Adipocyte (in vitro differentiated cells): ENCODE measurements at regions not wholly inside any gene's neighbourhood (a gene's known extent, or its start where the extent isn't known, plus 50 kb on each side); places are given as distances from the start of the nearest gene placed in this dataset.

Experiments used
- DNase-seq: peaks from one replicate; pipeline ENCODE4 v3.0.0-alpha.2; 2015; ENCODE audit warnings: low read depth
- H3K27me3 ChIP-seq: replicated peaks from 2 replicates; pipeline ENCODE4 v1.7.0; 2013; ENCODE audit warnings: mild to moderate bottlenecking, low read length, moderate library complexity; ENCODE audit not compliant: control insufficient read depth, insufficient read depth
- H3K36me3 ChIP-seq: 2 replicates; pipeline ENCODE4 v1.7.0; 2013; ENCODE audit warnings: low read length, mild to moderate bottlenecking, moderate library complexity; ENCODE audit not compliant: control insufficient read depth, insufficient read depth, severe bottlenecking
- H3K4me1 ChIP-seq: 2 replicates; pipeline ENCODE4 v1.7.0; 2013; ENCODE audit warnings: mild to moderate bottlenecking, low read length, moderate library complexity; ENCODE audit not compliant: control insufficient read depth, insufficient read depth
- H3K4me3 ChIP-seq: 2 replicates; pipeline ENCODE4 v1.7.0; 2013; ENCODE audit warnings: mild to moderate bottlenecking, low read length, moderate library complexity
- H3K9ac ChIP-seq: 2 replicates; pipeline ENCODE4 v1.7.0; 2013; ENCODE audit warnings: mild to moderate bottlenecking, low read length, moderate library complexity
- H3K9me3 ChIP-seq: 2 replicates; pipeline ENCODE4 v1.7.0; 2013; ENCODE audit warnings: mild to moderate bottlenecking, low read length, moderate library complexity; ENCODE audit not compliant: control insufficient read depth

DNA sequence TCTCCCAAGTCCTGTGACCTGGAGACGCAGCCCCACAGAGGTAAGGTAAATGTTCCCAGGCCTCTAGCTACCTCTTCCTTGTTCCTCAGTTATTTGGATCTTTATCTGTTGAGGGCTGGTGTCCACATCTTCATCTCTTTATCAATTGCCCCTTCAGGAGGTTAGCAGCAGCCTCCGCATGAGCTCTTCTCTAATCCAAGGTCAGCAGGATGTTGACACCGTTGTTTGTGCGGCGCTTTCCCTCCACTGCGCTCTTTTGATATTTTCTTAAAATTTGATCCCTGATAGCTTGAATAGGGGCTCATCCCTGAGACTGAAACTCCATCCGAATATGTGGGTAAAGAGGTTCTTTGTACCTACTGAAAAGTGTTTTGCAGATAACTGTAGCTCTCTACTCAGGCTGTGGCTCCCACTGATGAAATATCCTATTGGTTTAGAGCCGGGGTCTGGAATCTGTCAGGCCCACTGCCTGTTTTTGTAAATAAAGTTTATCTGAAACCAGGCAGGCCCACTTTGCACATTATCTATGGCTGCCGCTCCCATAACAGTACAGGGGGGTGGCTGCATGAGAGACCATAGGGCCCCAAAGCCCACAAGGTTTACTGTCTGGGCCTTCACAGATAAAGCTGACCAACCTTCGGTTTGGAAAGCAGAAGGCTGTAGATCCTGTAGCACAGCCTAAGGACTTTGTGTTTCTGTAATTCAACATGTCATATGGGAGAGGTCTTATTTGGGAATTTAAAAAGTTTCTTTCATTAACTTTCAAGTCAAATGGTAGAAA lies 362.6 kb downstream of the QKI start:
- no peaks in the 10 kb centered on the region for H3K27me3 ChIP-seq
- no peaks in the 10 kb centered on the region for H3K36me3 ChIP-seq
- H3K9me3 ChIP-seq, result no peaks in the 10 kb centered on the region
- H3K4me3 ChIP-seq, result no peak overlapping the region
- DNase-seq, result no peak
- H3K4me1 ChIP-seq, result no peaks in the 10 kb centered on the region
- no peak overlapping the region for H3K9ac ChIP-seq

DNA sequence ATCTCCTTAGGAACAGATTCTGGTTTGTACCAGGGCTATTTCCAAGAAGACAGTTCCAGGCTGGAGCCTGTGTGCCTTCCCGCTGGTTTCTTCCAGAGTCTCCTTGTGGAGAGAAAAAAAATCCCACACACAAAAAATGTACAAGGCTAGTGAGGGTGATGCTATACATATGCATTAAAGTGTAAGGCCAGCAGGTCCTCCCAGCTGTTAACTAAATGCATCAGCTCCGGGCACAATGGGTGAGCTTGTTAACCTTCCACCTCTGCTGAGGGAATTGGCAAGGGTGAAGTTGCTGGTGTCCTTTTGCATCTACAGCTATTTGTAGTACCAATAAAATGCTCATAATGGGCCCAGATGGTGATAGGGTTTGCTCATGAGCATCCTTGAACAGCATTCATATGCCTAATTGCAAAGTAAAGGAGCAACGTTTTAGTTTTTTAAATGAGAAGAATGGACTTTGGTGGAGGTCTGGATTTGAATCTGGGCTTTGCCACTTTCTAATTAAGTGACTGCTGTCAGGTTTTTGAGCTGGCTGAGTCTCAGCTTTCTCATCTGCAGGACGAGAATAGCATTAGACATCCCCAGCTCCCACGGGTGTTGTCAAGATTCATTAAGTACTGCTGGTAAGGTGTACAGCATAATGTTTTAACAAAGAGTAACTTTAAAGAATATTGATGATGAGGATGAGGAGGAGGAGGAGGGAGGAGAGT lies 361.8 kb downstream of the QKI start:
- no peaks in the 10 kb centered on the region for H3K36me3 ChIP-seq
- no peaks in the 10 kb centered on the region for H3K9me3 ChIP-seq
- H3K4me3 ChIP-seq, result no peak overlapping the region
- DNase-seq, result no peak
- no peaks in the 10 kb centered on the region for H3K4me1 ChIP-seq
- H3K27me3 ChIP-seq, result no peaks in the 10 kb centered on the region
- no peak overlapping the region for H3K9ac ChIP-seq

DNA sequence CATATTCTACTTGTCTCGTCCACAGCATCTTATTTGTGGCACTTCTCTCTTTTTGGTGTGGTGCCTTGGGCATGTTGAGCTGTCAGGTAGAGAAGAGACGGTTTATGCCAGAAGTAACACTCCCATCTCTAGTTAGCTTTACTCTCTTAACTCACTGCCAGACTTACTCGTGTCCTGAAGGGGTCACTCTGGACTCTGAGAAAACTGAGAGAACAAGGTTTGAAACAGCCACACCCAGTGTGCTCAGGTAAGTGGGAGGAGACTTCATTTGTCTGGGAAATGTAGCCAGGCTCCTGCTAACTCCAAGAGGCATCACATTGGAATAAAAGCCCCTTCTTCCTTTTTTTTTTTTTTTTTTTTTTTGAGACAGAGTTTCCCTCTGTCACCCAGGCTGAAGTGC lies 360.8 kb downstream of the QKI start:
- Histone ChIP-seq H3K36me3 (no peaks in the 10 kb centered on the region), H3K4me3 (no peak overlapping the region), H3K4me1 (no peaks in the 10 kb centered on the region), H3K9ac (no peak overlapping the region), H3K9me3 (no peaks in the 10 kb centered on the region), H3K27me3 (no peaks in the 10 kb centered on the region)
- no peak for DNase-seq

DNA sequence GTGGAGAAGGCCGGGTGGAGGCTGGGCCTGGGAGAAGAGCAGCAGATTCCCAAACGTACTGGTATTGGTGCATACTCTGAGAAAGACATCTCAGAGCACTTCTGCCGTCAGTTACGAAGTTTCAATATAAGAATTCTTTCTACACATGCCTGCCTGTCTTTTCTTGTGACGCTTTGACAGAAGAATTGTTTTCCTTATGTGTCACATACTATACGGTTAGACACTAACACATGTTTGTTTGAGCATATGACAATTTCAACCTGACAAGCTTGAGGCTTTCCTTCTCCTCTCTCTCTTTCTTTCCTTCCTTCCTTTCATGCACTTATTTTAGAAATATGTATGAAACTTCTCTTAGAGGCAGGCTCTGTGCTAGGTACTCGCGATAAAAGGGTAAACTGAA lies 360.0 kb downstream of the QKI start:
- Histone ChIP-seq H3K36me3 (no peaks in the 10 kb centered on the region), H3K9me3 (no peaks in the 10 kb centered on the region), H3K4me1 (no peaks in the 10 kb centered on the region), H3K27me3 (no peaks in the 10 kb centered on the region), H3K9ac (no peak overlapping the region), H3K4me3 (no peak overlapping the region)
- no peak for DNase-seq

DNA sequence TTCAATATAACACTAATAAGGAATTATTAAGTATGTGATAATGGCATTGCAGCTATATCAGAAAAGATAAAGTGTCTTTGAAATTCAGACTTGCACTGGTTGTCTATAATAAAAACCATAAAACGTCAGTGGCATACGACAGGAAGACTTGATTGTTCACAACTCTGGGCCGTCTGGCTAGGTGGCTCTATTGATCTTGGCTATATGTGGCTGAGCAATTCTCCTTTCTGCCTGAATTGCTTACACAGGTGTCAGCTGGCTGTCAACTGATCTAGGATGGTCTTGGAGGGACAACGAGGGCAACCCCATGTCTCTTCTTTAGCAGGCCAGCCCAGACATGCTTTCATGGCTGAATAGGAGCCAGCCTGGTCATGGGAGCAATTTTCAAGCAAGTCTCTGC lies 359.1 kb downstream of the QKI start:
- Histone ChIP-seq H3K36me3 (no peaks in the 10 kb centered on the region), H3K9ac (no peak overlapping the region), H3K9me3 (no peaks in the 10 kb centered on the region), H3K27me3 (no peaks in the 10 kb centered on the region), H3K4me3 (no peak overlapping the region), H3K4me1 (no peaks in the 10 kb centered on the region)
- DNase-seq, result no peak

DNA sequence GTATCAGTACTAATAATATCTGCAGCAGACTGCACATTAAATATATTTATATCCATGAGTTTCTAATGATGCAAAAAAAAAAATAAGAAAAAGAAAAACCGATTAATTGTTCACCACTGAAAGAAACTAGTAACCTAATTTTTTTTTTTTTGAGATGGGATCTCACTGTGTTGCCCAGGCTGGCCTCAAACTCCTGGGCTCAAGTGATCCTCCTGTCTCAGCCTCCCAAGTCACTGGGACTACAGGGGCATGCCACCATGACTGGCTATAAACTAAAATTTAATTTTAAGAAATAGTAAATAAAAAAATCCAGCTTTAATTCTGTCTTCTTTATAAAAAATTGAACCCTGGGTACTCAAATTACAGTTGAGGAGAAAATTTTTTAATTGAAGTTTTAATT lies 358.2 kb downstream of the QKI start:
- H3K4me1 ChIP-seq, result no peaks in the 10 kb centered on the region
- DNase-seq, result no peak
- H3K9ac ChIP-seq, result no peak overlapping the region
- H3K27me3 ChIP-seq, result no peaks in the 10 kb centered on the region
- no peak overlapping the region for H3K4me3 ChIP-seq
- no peaks in the 10 kb centered on the region for H3K9me3 ChIP-seq
- H3K36me3 ChIP-seq, result no peaks in the 10 kb centered on the region

DNA sequence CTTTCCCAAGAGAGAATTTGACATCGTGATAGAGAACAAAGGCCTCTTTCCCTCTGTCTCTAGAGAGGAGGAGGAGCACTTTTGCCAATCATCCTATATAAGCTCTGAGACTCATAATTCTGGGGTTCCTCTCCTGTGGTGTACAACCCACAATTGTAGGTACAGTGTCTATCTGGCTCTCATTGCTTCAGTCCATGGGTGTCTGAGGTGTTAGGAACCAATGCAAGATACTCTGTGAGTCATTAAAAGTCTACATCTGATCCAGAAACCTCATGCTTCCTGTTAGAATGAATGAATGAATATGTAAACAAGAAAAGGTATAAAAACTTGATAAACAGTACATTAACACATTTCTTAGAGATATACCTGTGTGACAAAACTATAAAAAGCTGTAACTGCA lies 356.7 kb downstream of the QKI start:
- Histone ChIP-seq H3K27me3 (no peaks in the 10 kb centered on the region), H3K36me3 (no peaks in the 10 kb centered on the region), H3K4me3 (no peak overlapping the region), H3K9me3 (no peaks in the 10 kb centered on the region), H3K4me1 (no peaks in the 10 kb centered on the region), H3K9ac (no peak overlapping the region)
- DNase-seq, result no peak

DNA sequence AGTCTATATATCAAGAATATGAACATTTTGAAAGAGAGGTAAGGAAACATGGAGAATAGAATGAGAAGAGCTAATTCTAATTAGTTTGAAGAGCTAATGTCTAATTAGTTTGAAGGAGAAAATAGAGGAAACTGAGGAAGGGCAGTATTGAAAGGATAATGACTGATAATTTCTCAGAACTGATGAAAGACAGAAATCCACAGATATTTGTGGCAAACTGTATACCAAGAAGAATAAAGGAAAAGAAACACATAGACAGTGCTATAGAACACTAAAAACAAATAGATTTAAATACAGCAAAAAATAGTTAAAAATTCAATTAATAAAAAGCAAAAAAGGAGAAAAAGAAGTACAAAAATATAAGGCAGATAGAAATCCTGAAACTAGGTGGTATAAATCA lies 354.4 kb downstream of the QKI start:
- H3K36me3 ChIP-seq, result no peaks in the 10 kb centered on the region
- no peak overlapping the region for H3K4me3 ChIP-seq
- no peaks in the 10 kb centered on the region for H3K4me1 ChIP-seq
- DNase-seq, result no peak
- H3K27me3 ChIP-seq, result no peaks in the 10 kb centered on the region
- H3K9me3 ChIP-seq, result no peaks in the 10 kb centered on the region
- no peak overlapping the region for H3K9ac ChIP-seq

DNA sequence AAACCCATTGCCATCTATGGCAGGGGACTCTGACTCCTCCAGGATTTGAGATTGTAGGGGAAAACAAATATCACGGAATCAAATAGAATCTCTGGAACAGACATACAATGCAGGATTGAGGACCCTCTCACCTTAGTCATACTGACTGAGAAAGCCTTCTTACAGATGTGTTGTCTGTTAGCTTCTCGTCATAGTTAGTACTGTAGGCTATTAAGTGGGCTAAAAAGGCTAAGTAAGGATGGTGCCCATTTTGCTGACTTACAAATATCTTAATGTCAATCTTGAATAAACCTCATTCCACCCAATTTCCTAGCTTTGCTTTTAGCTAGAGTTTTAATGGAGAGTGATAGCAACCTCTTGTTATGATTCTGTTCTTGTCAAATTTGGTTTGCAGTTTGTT lies 352.4 kb downstream of the QKI start:
- DNase-seq, result no peak
- H3K36me3 ChIP-seq, result no peaks in the 10 kb centered on the region
- H3K9ac ChIP-seq, result no peak overlapping the region
- no peaks in the 10 kb centered on the region for H3K9me3 ChIP-seq
- no peak overlapping the region for H3K4me3 ChIP-seq
- no peaks in the 10 kb centered on the region for H3K27me3 ChIP-seq
- no peaks in the 10 kb centered on the region for H3K4me1 ChIP-seq

DNA sequence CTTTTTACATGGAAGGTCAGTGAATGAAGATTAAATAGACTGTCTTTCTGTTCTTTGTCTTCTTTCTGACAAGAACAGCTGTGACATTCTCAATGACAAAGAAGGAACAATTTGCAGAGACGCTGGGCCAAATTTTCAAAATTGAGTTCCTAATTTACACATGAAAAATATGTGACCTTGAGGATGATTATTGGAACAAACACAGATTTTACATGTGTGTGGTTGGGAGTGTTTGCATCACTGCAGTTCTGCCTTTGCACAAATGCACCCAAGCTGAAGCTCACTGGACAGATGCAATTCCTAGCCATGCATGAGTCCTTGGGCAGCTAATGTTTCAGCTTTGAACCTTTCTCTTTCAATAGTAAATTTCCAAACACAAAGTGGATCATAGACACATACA lies 350.8 kb downstream of the QKI start:
- Histone ChIP-seq H3K9ac (no peak overlapping the region), H3K4me1 (no peaks in the 10 kb centered on the region), H3K4me3 (no peak overlapping the region), H3K36me3 (no peaks in the 10 kb centered on the region), H3K27me3 (no peaks in the 10 kb centered on the region), H3K9me3 (no peaks in the 10 kb centered on the region)
- peak; percentile 20 for DNase-seq

DNA sequence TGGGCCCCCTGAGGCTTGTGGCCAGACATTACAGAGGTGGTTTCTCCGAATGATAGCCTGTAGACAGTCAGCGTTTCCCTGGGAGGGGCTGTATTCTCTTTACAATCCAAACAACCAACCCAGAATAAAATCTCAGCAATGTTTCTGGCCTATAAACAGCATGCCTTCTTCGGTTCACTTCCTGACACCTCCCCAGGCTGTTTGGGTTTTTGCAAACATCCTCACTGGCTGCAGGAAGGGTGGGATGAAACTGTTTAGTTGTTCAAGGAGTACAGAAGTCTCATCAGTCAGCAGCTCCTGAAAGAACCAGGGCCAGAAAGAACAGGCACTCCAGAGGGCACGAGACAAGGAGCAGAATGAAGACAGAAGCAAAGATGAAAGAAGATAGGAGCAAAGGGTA lies 350.0 kb downstream of the QKI start:
- Histone ChIP-seq H3K9me3 (no peaks in the 10 kb centered on the region), H3K4me3 (no peak overlapping the region), H3K9ac (no peak overlapping the region), H3K4me1 (no peaks in the 10 kb centered on the region), H3K36me3 (no peaks in the 10 kb centered on the region), H3K27me3 (no peaks in the 10 kb centered on the region)
- peak; percentile 80 for DNase-seq
